ENCODE measurements at regions not wholly inside any gene's neighbourhood (a gene's known extent, or its start where the extent isn't known, plus 50 kb on each side); places are given as distances from the start of the nearest gene placed in this dataset.
"Not testable (repeated sequence)": the region's sequence is repeated elsewhere in the genome, so short reads cannot be mapped to it uniquely, and the experiment has no call there.

- Histone ChIP-seq H3K4me1 (ENCODE audit: insufficient read depth, low read length) (no peaks in the 10 kb centered on the region), H3K36me3 (ENCODE audit: insufficient read depth, low read length) (no peaks in the 10 kb centered on the region), H3K27ac (ENCODE audit: low read depth, low read length) (no peak overlapping the region), H3K9me3 (ENCODE audit: low read length) (no peaks in the 10 kb centered on the region), H3K27me3 (ENCODE audit: insufficient read depth, low read length, poor library complexity, severe bottlenecking) (no peaks in the 10 kb centered on the region), H3K4me3 (ENCODE audit: low read length) (no peak overlapping the region)
- Mint-ChIP-seq H3K27me3 (no peaks in the 10 kb centered on the region), H3K9me3 (no peaks in the 10 kb centered on the region), H3K36me3 (no peaks in the 10 kb centered on the region), H3K4me1 (no peaks in the 10 kb centered on the region), H3K27ac (no peak overlapping the region), H3K4me3 (no peak overlapping the region)
- DNase-seq = no peak
- POLR2A ChIA-PET = no interaction called here
- CTCF ChIA-PET = no interaction called here
Observed at GRCh38 chr21:14058566-14058965, 152.2 kb downstream of the LIPI start.

DNA sequence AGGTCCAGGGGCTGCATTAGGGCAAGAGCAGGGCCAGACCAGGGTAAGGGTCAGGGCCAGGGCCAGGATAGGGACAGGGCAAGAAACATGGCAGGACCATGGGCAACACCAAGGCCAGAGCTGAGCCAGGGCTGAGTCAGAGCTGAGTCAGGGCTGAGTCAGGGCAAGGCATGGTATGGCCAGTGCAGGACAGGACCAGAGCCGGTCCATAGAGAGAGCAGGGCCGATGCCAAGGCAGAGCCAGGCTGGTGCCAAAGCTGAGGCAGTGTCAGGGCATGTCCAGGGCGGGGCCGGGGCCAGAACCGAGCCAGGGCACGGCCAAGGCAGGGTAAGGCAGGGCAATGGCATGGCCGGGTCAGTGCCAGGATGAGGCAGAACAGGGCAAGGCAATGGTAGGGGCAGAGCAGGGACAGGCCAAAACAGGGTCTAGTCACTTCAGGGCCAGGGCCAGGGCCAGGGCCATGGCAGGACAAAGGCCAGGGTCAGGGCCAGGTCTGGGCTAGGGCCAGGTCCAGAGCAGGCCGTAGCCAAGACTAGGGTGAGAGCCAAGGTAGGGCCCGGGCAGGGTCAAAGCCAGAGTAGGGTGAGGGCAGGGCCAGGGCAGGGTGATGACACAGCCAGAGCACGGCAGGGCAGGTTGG is 152.8 kb downstream of the LIPI start:
- H3K36me3 Mint-ChIP-seq; H3K4me1 Mint-ChIP-seq; H3K27me3 Mint-ChIP-seq; H3K27ac ChIP-seq (ENCODE audit: low read depth, low read length); CTCF ChIA-PET; H3K4me1 ChIP-seq (ENCODE audit: insufficient read depth, low read length); DNase-seq; H3K9me3 ChIP-seq (ENCODE audit: low read length); H3K36me3 ChIP-seq (ENCODE audit: insufficient read depth, low read length); H3K27me3 ChIP-seq (ENCODE audit: insufficient read depth, low read length, poor library complexity, severe bottlenecking); H3K4me3 ChIP-seq (ENCODE audit: low read length); POLR2A ChIA-PET; H3K9me3 Mint-ChIP-seq; H3K4me3 Mint-ChIP-seq; H3K27ac Mint-ChIP-seq: not testable (repeated sequence)

GRCh38 chr21:14057313-14057712 is 153.4 kb downstream of the LIPI start:
- Mint-ChIP-seq H3K27ac (no peak overlapping the region), H3K36me3 (no peaks in the 10 kb centered on the region), H3K9me3 (no peaks in the 10 kb centered on the region), H3K4me1 (no peaks in the 10 kb centered on the region), H3K27me3 (no peaks in the 10 kb centered on the region), H3K4me3 (no peak overlapping the region)
- ChIA-PET CTCF (no interaction called here), POLR2A (no interaction called here)
- Histone ChIP-seq H3K4me1 (ENCODE audit: insufficient read depth, low read length) (no peaks in the 10 kb centered on the region), H3K9me3 (ENCODE audit: low read length) (no peaks in the 10 kb centered on the region), H3K36me3 (ENCODE audit: insufficient read depth, low read length) (no peaks in the 10 kb centered on the region), H3K27ac (ENCODE audit: low read depth, low read length) (no peak overlapping the region), H3K4me3 (ENCODE audit: low read length) (no peak overlapping the region), H3K27me3 (ENCODE audit: insufficient read depth, low read length, poor library complexity, severe bottlenecking) (no peaks in the 10 kb centered on the region)
- no peak for DNase-seq

DNA sequence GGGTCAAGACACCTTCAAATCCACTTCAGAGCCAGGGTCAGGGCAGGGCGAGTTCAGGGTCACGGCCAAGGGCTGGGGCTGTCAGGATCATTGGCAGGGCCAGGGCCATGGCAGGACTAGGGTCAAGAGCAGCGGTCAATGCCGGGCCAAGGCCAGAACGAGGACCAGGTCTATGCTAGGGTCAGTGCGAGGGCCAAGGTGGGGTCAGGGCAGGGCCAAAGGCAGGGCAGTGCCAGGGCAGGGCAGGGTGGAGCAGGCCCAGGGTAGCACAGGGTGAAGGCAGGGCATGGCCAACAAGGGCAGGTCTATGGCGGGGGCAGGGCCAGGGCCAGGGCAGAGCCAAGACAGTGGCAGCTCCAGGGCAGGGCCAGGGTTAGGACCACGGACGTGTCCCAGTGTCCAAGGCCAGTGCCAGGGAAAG is 154.0 kb downstream of the LIPI start:
- H3K27ac Mint-ChIP-seq = peak overlapping the region in 1 of 8 donors; percentile 29
- Histone ChIP-seq H3K9me3 (ENCODE audit: low read length) (no peaks in the 10 kb centered on the region), H3K27ac (ENCODE audit: low read depth, low read length) (no peak overlapping the region), H3K27me3 (ENCODE audit: insufficient read depth, low read length, poor library complexity, severe bottlenecking) (no peaks in the 10 kb centered on the region), H3K36me3 (ENCODE audit: insufficient read depth, low read length) (no peaks in the 10 kb centered on the region), H3K4me3 (ENCODE audit: low read length) (no peak overlapping the region), H3K4me1 (ENCODE audit: insufficient read depth, low read length) (no peaks in the 10 kb centered on the region)
- H3K27me3 Mint-ChIP-seq = no peaks in the 10 kb centered on the region
- no peak overlapping the region for H3K4me3 Mint-ChIP-seq
- H3K36me3 Mint-ChIP-seq = no peaks in the 10 kb centered on the region
- no peaks in the 10 kb centered on the region for H3K9me3 Mint-ChIP-seq
- ChIA-PET POLR2A (no interaction called here), CTCF (no interaction called here)
- DNase-seq = no peak
- H3K4me1 Mint-ChIP-seq = no peaks in the 10 kb centered on the region

DNA sequence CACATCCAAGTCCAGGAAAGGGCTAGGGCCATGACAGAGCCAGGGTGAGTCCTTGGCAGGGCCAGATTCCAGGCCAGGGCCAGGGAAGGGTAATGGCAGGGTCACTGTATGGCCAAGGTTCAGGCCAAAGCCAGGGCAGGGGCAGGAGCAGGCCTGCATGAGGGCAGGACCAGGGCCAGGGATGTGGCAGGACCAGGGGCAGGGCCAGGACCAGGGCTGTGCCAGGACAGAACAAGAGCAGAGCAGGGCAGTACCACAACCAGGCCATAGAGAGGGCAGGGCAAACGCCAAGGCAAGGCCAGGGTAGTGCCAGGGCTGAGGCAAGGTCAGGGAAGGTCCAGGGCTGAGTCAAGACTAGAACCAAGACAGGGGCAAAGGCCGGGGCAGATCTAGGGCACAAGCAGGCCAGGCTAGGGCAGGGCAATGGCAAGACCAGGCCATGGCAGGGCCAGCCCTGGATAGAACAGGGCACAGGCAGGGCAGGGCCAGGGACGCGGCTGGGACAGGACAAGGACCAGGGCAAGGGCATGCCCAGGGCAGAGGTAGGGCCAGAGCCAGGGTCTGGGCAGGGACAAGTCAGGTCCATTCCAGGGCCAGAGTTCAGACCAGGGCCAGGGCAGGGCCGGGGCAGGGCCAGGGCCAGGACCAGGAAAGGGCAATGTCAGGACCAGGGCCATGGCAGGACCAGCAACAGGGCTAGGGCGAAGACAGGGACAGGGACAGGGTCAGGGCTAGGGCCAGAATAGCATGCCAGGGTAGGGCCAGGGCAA is 154.8 kb downstream of the LIPI start:
- CTCF ChIA-PET, H3K4me1 Mint-ChIP-seq: not testable (repeated sequence)

GRCh38 chr21:14054682-14055081 is 156.1 kb downstream of the LIPI start:
- H3K4me1 Mint-ChIP-seq = no peaks in the 10 kb centered on the region

More for the DNA sequence above, 154.8 kb downstream of the LIPI start:
- H3K4me1 ChIP-seq (ENCODE audit: insufficient read depth, low read length); H3K27ac ChIP-seq (ENCODE audit: low read depth, low read length); H3K36me3 Mint-ChIP-seq; H3K36me3 ChIP-seq (ENCODE audit: insufficient read depth, low read length); H3K27me3 ChIP-seq (ENCODE audit: insufficient read depth, low read length, poor library complexity, severe bottlenecking); H3K27me3 Mint-ChIP-seq; H3K27ac Mint-ChIP-seq; H3K9me3 ChIP-seq (ENCODE audit: low read length); DNase-seq; H3K4me3 ChIP-seq (ENCODE audit: low read length); H3K4me3 Mint-ChIP-seq; H3K9me3 Mint-ChIP-seq; POLR2A ChIA-PET: not testable (repeated sequence)

GRCh38 chr21:14050121-14050520 is 160.6 kb downstream of the LIPI start:
- Mint-ChIP-seq H3K27ac (no peak overlapping the region), H3K9me3 (no peaks in the 10 kb centered on the region), H3K4me3 (no peak overlapping the region), H3K4me1 (no peaks in the 10 kb centered on the region), H3K36me3 (no peaks in the 10 kb centered on the region), H3K27me3 (no peaks in the 10 kb centered on the region)
- no peaks in the 10 kb centered on the region for H3K4me1 ChIP-seq (ENCODE audit: insufficient read depth, low read length)
- no peak overlapping the region for H3K4me3 ChIP-seq (ENCODE audit: low read length)
- CTCF ChIA-PET = no interaction called here
- POLR2A ChIA-PET = no interaction called here
- H3K36me3 ChIP-seq (ENCODE audit: insufficient read depth, low read length) = no peaks in the 10 kb centered on the region
- H3K27ac ChIP-seq (ENCODE audit: low read depth, low read length) = no peak overlapping the region
- DNase-seq = no peak
- H3K9me3 ChIP-seq (ENCODE audit: low read length) = no peaks in the 10 kb centered on the region
- H3K27me3 ChIP-seq (ENCODE audit: insufficient read depth, low read length, poor library complexity, severe bottlenecking) = no peaks in the 10 kb centered on the region

More at GRCh38 chr21:14054682-14055081, 156.1 kb downstream of the LIPI start:
- Mint-ChIP-seq H3K27me3 (no peaks in the 10 kb centered on the region), H3K4me3 (no peak overlapping the region), H3K36me3 (no peaks in the 10 kb centered on the region), H3K9me3 (no peaks in the 10 kb centered on the region), H3K27ac (no peak overlapping the region)
- Histone ChIP-seq H3K27ac (ENCODE audit: low read depth, low read length) (no peak overlapping the region), H3K9me3 (ENCODE audit: low read length) (no peaks in the 10 kb centered on the region), H3K4me1 (ENCODE audit: insufficient read depth, low read length) (no peaks in the 10 kb centered on the region), H3K4me3 (ENCODE audit: low read length) (no peak overlapping the region), H3K36me3 (ENCODE audit: insufficient read depth, low read length) (no peaks in the 10 kb centered on the region), H3K27me3 (ENCODE audit: insufficient read depth, low read length, poor library complexity, severe bottlenecking) (no peaks in the 10 kb centered on the region)
- no peak for DNase-seq
- POLR2A ChIA-PET = no interaction called here
- CTCF ChIA-PET = no interaction called here

GRCh38 chr21:14046401-14046800 is 164.4 kb downstream of the LIPI start:
- no peaks in the 10 kb centered on the region for H3K27me3 Mint-ChIP-seq
- ChIA-PET CTCF (no interaction called here), POLR2A (no interaction called here)
- H3K9me3 Mint-ChIP-seq = no peaks in the 10 kb centered on the region
- H3K4me3 Mint-ChIP-seq = no peak overlapping the region
- no peaks in the 10 kb centered on the region for H3K4me1 ChIP-seq (ENCODE audit: insufficient read depth, low read length)
- DNase-seq = no peak
- no peaks in the 10 kb centered on the region for H3K27me3 ChIP-seq (ENCODE audit: insufficient read depth, low read length, poor library complexity, severe bottlenecking)
- no peaks in the 10 kb centered on the region for H3K4me1 Mint-ChIP-seq
- H3K27ac Mint-ChIP-seq = no peak overlapping the region
- no peaks in the 10 kb centered on the region for H3K36me3 Mint-ChIP-seq
- H3K4me3 ChIP-seq (ENCODE audit: low read length) = no peak overlapping the region
- no peaks in the 10 kb centered on the region for H3K36me3 ChIP-seq (ENCODE audit: insufficient read depth, low read length)
- no peak overlapping the region for H3K27ac ChIP-seq (ENCODE audit: low read depth, low read length)
- H3K9me3 ChIP-seq (ENCODE audit: low read length) = no peaks in the 10 kb centered on the region
